DND-41 (cell line): ENCODE measurements at regions not wholly inside any gene's neighbourhood (a gene's known extent, or its start where the extent isn't known, plus 50 kb on each side); places are given as distances from the start of the nearest gene placed in this dataset.
A peak's percentile ranks its signal among the peaks of the same experiment; 100 is the strongest.

ENCODE experiments used
- ATAC-seq: fragments of 200-7000 bp; cut with Tn5 transposase; 3 replicates; pipeline ENCODE4 v1.9.1; 2021; ENCODE audit warnings: low read depth; ENCODE audit not compliant: insufficient read depth
- DNase-seq: peaks from one replicate; pipeline ENCODE4 v3.0.0-alpha.2; 2020
- H2AFZ ChIP-seq: 2 replicates; pipeline ENCODE4 v1.6.0; 2012; ENCODE audit warnings: low read depth, low read length
- H3K27ac ChIP-seq: 2 replicates; pipeline ENCODE4 v1.5.1; 2012; ENCODE audit warnings: low read length, inconsistent platforms
- H3K27me3 ChIP-seq: fragments of 200-600 bp; sonication (generic); 2 replicates; pipeline ENCODE4 v1.6.0; 2012; ENCODE audit warnings: low read length, mild to moderate bottlenecking, inconsistent platforms; ENCODE audit not compliant: insufficient read depth, poor library complexity
- H3K36me3 ChIP-seq: 2 replicates; pipeline ENCODE4 v1.5.1; 2012; ENCODE audit warnings: low read length, inconsistent platforms; ENCODE audit not compliant: insufficient read depth
- H3K4me1 ChIP-seq: 2 replicates; pipeline ENCODE4 v1.5.1; 2012; ENCODE audit warnings: mild to moderate bottlenecking, low read length; ENCODE audit not compliant: insufficient read depth
- H3K4me2 ChIP-seq: 2 replicates; pipeline ENCODE4 v1.6.0; 2012; ENCODE audit warnings: mild to moderate bottlenecking, moderate library complexity, low read length, inconsistent platforms; ENCODE audit not compliant: insufficient read depth
- H3K4me3 ChIP-seq, 2 experiments: fragments of 200-600 bp in 1 of 2; shearing (Covaris generic) in 1 of 2; 2 replicates each; pipeline ENCODE4 v1.5.1; 2012 to 2016; ENCODE audit warnings: inconsistent platforms in 2 of 2, low read length in 2 of 2, mild to moderate bottlenecking in 2 of 2, low read depth in 1 of 2, moderate library complexity in 1 of 2
- H3K79me2 ChIP-seq: 2 replicates; pipeline ENCODE4 v1.6.0; 2012; ENCODE audit warnings: low read length, inconsistent platforms; ENCODE audit not compliant: insufficient read depth
- H3K9ac ChIP-seq: 2 replicates; pipeline ENCODE4 v1.6.0; 2012; ENCODE audit warnings: low read depth, mild to moderate bottlenecking, inconsistent platforms, low read length, moderate library complexity
- H3K9me3 ChIP-seq: 2 replicates; pipeline ENCODE4 v1.5.1; 2012; ENCODE audit warnings: low read length, moderate library complexity, mild to moderate bottlenecking, inconsistent platforms; ENCODE audit not compliant: insufficient read depth, severe bottlenecking
- H4K20me1 ChIP-seq: 2 replicates; pipeline ENCODE4 v1.6.0; 2012; ENCODE audit warnings: low read length; ENCODE audit not compliant: insufficient read depth
- EZH2 ChIP-seq: IDR thresholded peaks from 3 replicates; pipeline ENCODE4 v1.6.1; 2012; ENCODE audit warnings: borderline replicate concordance, low read depth, mild to moderate bottlenecking, moderate library complexity, low read length, inconsistent platforms; ENCODE audit not compliant: severe bottlenecking
- TF ChIP-seq, protein P1 (sequence below): IDR thresholded peaks from 2 replicates; pipeline ENCODE4 v1.5.1; 2012; ENCODE audit warnings: borderline replicate concordance, low read length, moderate library complexity, mild to moderate bottlenecking; ENCODE audit not compliant: poor library complexity, severe bottlenecking; ENCODE audit errors: extremely low read depth

DNA sequence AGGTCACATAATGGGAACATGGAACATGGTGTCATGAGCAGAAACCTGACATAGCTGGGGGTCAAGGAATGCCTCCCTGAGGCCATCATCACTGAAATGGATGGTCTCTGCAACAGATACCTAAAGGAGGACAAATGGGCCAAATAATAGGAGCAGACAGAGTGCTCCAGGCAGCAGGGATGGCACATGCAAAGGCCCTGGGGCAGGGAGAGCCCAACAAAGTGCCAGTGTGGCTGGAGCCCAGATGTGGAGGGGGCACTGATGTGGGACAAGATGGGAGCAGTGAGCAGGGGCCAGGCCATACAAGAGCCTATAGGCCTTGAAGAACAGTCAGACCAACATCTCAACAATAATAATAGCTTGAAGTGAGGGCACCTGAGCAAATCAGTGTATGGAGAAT lies 497.8 kb downstream of the MN1 start:
- no peaks in the 10 kb centered on the region for H3K4me1 ChIP-seq
- ATAC-seq (no peak), DNase-seq (no peak)
- no peaks in the 10 kb centered on the region for H3K79me2 ChIP-seq
- no peak overlapping the region for H2AFZ ChIP-seq
- peaks cover 9% of the 10 kb centered on the region for H3K9me3 ChIP-seq
- H3K27me3 ChIP-seq: peaks cover 3% of the 10 kb centered on the region
- no peak overlapping the region for H3K4me3 ChIP-seq
- no peak overlapping the region for H3K4me2 ChIP-seq
- no peaks in the 10 kb centered on the region for H4K20me1 ChIP-seq
- H3K27ac ChIP-seq: no peak overlapping the region
- no peaks in the 10 kb centered on the region for H3K36me3 ChIP-seq
- H3K9ac ChIP-seq: no peak overlapping the region
- TF ChIP-seq, protein P1, sequence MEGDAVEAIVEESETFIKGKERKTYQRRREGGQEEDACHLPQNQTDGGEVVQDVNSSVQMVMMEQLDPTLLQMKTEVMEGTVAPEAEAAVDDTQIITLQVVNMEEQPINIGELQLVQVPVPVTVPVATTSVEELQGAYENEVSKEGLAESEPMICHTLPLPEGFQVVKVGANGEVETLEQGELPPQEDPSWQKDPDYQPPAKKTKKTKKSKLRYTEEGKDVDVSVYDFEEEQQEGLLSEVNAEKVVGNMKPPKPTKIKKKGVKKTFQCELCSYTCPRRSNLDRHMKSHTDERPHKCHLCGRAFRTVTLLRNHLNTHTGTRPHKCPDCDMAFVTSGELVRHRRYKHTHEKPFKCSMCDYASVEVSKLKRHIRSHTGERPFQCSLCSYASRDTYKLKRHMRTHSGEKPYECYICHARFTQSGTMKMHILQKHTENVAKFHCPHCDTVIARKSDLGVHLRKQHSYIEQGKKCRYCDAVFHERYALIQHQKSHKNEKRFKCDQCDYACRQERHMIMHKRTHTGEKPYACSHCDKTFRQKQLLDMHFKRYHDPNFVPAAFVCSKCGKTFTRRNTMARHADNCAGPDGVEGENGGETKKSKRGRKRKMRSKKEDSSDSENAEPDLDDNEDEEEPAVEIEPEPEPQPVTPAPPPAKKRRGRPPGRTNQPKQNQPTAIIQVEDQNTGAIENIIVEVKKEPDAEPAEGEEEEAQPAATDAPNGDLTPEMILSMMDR: no peak
- TF ChIP-seq EZH2: no peak

DNA sequence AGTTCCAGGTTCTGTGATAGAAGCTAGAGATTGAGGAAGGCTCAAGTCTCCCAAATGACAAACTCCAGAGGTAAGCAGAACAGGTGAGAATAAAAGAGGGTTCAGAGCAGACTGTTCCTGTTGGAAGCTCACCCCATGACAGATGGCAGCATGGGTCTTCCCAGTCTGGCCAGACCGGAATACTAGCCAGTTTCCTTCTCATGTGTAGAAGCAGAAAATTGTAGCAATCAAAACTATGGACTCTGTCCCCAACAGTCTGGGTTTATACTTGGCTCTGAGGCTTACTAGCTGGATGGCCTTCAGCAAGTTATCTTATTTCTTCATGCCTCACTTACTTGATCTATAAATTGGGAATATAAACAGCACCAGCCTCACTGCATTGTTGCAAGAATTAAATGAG lies 494.8 kb downstream of the MN1 start:
- DNase-seq (no peak), ATAC-seq (no peak)
- peaks cover 9% of the 10 kb centered on the region for H3K9me3 ChIP-seq
- H3K27ac ChIP-seq: no peak overlapping the region
- H3K27me3 ChIP-seq: peaks cover 3% of the 10 kb centered on the region
- H3K36me3 ChIP-seq: no peaks in the 10 kb centered on the region
- no peak overlapping the region for H3K9ac ChIP-seq
- no peak overlapping the region for H2AFZ ChIP-seq
- no peaks in the 10 kb centered on the region for H3K4me1 ChIP-seq
- H3K79me2 ChIP-seq: no peaks in the 10 kb centered on the region
- H4K20me1 ChIP-seq: no peaks in the 10 kb centered on the region
- H3K4me2 ChIP-seq: no peak overlapping the region
- TF ChIP-seq EZH2: no peak
- TF ChIP-seq, protein P1: no peak
- H3K4me3 ChIP-seq: no peak overlapping the region

DNA sequence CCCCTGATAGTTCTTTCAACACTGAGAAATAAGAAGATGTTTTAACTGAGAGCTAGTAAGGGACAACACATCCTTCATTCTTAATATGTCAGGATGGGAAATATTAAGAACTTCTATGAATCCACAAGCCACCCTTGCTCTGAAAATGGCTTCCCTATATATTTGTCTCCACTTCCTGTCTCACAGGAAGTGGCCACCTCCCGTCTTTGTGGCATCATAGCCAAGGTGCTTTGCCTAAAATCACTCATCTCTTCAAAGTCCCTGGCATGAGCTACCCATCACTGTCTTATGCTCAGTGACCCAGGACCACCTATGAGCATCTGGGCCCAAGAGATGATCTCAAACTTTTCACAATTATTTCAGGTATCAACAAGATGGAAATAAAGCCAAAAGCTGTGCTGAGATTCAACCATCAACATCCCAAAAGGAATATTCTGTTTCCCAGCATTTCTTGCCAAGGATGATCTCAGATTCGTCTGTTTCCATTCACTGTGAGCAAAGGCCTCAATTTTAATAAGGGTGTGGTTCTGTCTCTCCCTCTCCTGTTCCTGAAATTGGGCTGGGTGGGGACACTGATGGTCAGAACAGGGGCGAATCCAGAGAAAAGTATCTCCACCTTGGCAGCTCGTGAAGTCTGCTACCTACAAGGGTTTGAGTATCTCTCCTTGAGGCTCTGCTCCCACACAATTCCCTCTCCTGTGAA lies 493.9 kb downstream of the MN1 start:
- H4K20me1 ChIP-seq: no peaks in the 10 kb centered on the region
- TF ChIP-seq, protein P1: no peak
- no peak for TF ChIP-seq EZH2
- peak overlapping the region; percentile 66 for H2AFZ ChIP-seq
- peaks cover 3% of the 10 kb centered on the region for H3K27me3 ChIP-seq
- H3K4me3 ChIP-seq: no peak overlapping the region
- H3K9me3 ChIP-seq: peaks cover 9% of the 10 kb centered on the region
- H3K36me3 ChIP-seq: no peaks in the 10 kb centered on the region
- H3K4me2 ChIP-seq: no peak overlapping the region
- H3K79me2 ChIP-seq: no peaks in the 10 kb centered on the region
- DNase-seq (peak; percentile 8), ATAC-seq (peak; percentile 56; the same call in 1 of the 3 replicates)
- no peak overlapping the region for H3K9ac ChIP-seq
- H3K4me1 ChIP-seq: no peaks in the 10 kb centered on the region
- H3K27ac ChIP-seq: no peak overlapping the region
